GM12892 (cell line): ENCODE measurements at regions not wholly inside any gene's neighbourhood (a gene's known extent, or its start where the extent isn't known, plus 50 kb on each side); places are given as distances from the start of the nearest gene placed in this dataset.

ENCODE experiments used
- POLR2A ChIP-seq: IDR thresholded peaks from 2 replicates; pipeline ENCODE4 v1.6.1; 2011; ENCODE audit warnings: low read depth, low read length, control low read depth
- POLR2AphosphoS5 ChIP-seq: IDR thresholded peaks from 2 replicates; pipeline ENCODE4 v1.6.1; 2011; ENCODE audit warnings: low read depth, low read length, control low read depth

DNA sequence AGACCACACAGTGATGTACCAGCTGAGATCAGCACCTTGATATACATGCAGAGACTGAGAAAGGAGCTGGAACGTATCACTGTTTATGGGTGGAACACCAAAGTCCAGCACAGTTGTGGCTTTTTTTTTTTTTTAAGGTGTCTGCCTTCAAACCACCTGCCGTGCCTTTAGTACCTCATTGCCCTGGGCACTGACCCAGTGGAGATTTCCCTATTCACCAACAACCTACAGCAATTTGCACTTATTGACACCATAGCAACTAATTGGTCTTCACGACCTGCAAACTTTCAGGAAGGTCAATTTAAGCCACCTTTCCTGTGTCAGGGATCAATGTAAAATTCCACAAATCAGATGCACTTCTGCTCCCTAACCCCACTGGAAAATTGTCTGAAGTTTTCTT lies 181.6 kb upstream of the ADGRL2 start:
- no peak for TF ChIP-seq POLR2AphosphoS5
- TF ChIP-seq POLR2A, result no peak
